ENCODE measurements at regions not wholly inside any gene's neighbourhood (a gene's known extent, or its start where the extent isn't known, plus 50 kb on each side); places are given as distances from the start of the nearest gene placed in this dataset.

GRCh38 chr15:62765916-62766315, 276.6 kb upstream of the TPM1 start:
- Histone ChIP-seq H2AFZ (ENCODE audit: low read length) (no peak overlapping the region), H3K4me1 (ENCODE audit: control insufficient read depth, extremely low read depth, insufficient read depth, low read length) (no peaks in the 10 kb centered on the region), H3K27me3 (ENCODE audit: control insufficient read depth, insufficient read depth, low read length) (no peaks in the 10 kb centered on the region), H3K79me2 (ENCODE audit: control insufficient read depth, insufficient read depth, low read length) (no peaks in the 10 kb centered on the region), H3K9ac (ENCODE audit: insufficient read depth, low read length) (no peak overlapping the region), H3K36me3 (ENCODE audit: control insufficient read depth, insufficient read depth, low read length) (no peaks in the 10 kb centered on the region), H3K4me3 (replicated peaks in 1 of 4; ENCODE audit: control extremely low read depth in 1 of 4, insufficient read depth in 1 of 4, low read depth in 3 of 4, low read length in 4 of 4) (no peak overlapping the region), H3K9me3 (ENCODE audit: control insufficient read depth, insufficient read depth, low read depth, low read length) (no peaks in the 10 kb centered on the region), H4K20me1 (ENCODE audit: control insufficient read depth, extremely low read depth, insufficient read depth, low read length) (no peaks in the 10 kb centered on the region), H3K27ac (ENCODE audit: insufficient read depth, low read length) (no peak overlapping the region), H3K4me2 (ENCODE audit: extremely low read depth, insufficient read depth, low read length) (no peak overlapping the region)
- no peak for DNase-seq (ENCODE audit: low read depth in 2 of 2)
- TF ChIP-seq CTCF (conservative IDR thresholded peaks at IDR 0.05 in 1 of 2, IDR thresholded peaks at IDR 0.05 in 1 of 2; ENCODE audit: low read depth in 1 of 2, low read length in 2 of 2) (no peak), EZH2 (IDR thresholded peaks at IDR 0.05; ENCODE audit: low read length, missing control alignments) (no peak)

GRCh38 chr15:62766599-62766998, 275.9 kb upstream of the TPM1 start:
- Histone ChIP-seq H3K4me3 (replicated peaks in 1 of 4; ENCODE audit: control extremely low read depth in 1 of 4, insufficient read depth in 1 of 4, low read depth in 3 of 4, low read length in 4 of 4) (no peak overlapping the region), H3K4me2 (ENCODE audit: extremely low read depth, insufficient read depth, low read length) (no peak overlapping the region), H2AFZ (ENCODE audit: low read length) (no peak overlapping the region), H3K79me2 (ENCODE audit: control insufficient read depth, insufficient read depth, low read length) (no peaks in the 10 kb centered on the region), H4K20me1 (ENCODE audit: control insufficient read depth, extremely low read depth, insufficient read depth, low read length) (no peaks in the 10 kb centered on the region), H3K9ac (ENCODE audit: insufficient read depth, low read length) (no peak overlapping the region), H3K27me3 (ENCODE audit: control insufficient read depth, insufficient read depth, low read length) (no peaks in the 10 kb centered on the region), H3K27ac (ENCODE audit: insufficient read depth, low read length) (no peak overlapping the region), H3K4me1 (ENCODE audit: control insufficient read depth, extremely low read depth, insufficient read depth, low read length) (no peaks in the 10 kb centered on the region), H3K9me3 (ENCODE audit: control insufficient read depth, insufficient read depth, low read depth, low read length) (no peaks in the 10 kb centered on the region), H3K36me3 (ENCODE audit: control insufficient read depth, insufficient read depth, low read length) (no peaks in the 10 kb centered on the region)
- TF ChIP-seq EZH2 (IDR thresholded peaks at IDR 0.05; ENCODE audit: low read length, missing control alignments) (no peak), CTCF (conservative IDR thresholded peaks at IDR 0.05 in 1 of 2, IDR thresholded peaks at IDR 0.05 in 1 of 2; ENCODE audit: low read depth in 1 of 2, low read length in 2 of 2) (no peak)
- peak in 1 of 2 donors; percentile 40 for DNase-seq (ENCODE audit: low read depth in 2 of 2)

GRCh38 chr15:62769604-62770003, 272.9 kb upstream of the TPM1 start:
- Histone ChIP-seq H3K36me3 (ENCODE audit: control insufficient read depth, insufficient read depth, low read length) (no peaks in the 10 kb centered on the region), H3K9me3 (ENCODE audit: control insufficient read depth, insufficient read depth, low read depth, low read length) (no peaks in the 10 kb centered on the region), H3K4me2 (ENCODE audit: extremely low read depth, insufficient read depth, low read length) (no peak overlapping the region), H3K27ac (ENCODE audit: insufficient read depth, low read length) (no peak overlapping the region), H3K79me2 (ENCODE audit: control insufficient read depth, insufficient read depth, low read length) (no peaks in the 10 kb centered on the region), H3K9ac (ENCODE audit: insufficient read depth, low read length) (no peak overlapping the region), H3K4me3 (replicated peaks in 1 of 4; ENCODE audit: control extremely low read depth in 1 of 4, insufficient read depth in 1 of 4, low read depth in 3 of 4, low read length in 4 of 4) (no peak overlapping the region), H3K27me3 (ENCODE audit: control insufficient read depth, insufficient read depth, low read length) (no peaks in the 10 kb centered on the region), H4K20me1 (ENCODE audit: control insufficient read depth, extremely low read depth, insufficient read depth, low read length) (no peaks in the 10 kb centered on the region), H3K4me1 (ENCODE audit: control insufficient read depth, extremely low read depth, insufficient read depth, low read length) (no peaks in the 10 kb centered on the region), H2AFZ (ENCODE audit: low read length) (no peak overlapping the region)
- peak; percentile 27 to 99 for DNase-seq (ENCODE audit: low read depth in 2 of 2)
- no peak for TF ChIP-seq CTCF (conservative IDR thresholded peaks at IDR 0.05 in 1 of 2, IDR thresholded peaks at IDR 0.05 in 1 of 2; ENCODE audit: low read depth in 1 of 2, low read length in 2 of 2)
- no peak for TF ChIP-seq EZH2 (IDR thresholded peaks at IDR 0.05; ENCODE audit: low read length, missing control alignments)

All from fibroblast of lung (primary cell).